B cell (primary cell): ENCODE measurements at regions not wholly inside any gene's neighbourhood (a gene's known extent, or its start where the extent isn't known, plus 50 kb on each side); places are given as distances from the start of the nearest gene placed in this dataset.

Experiments
- ATAC-seq: fragments of 200-7000 bp; cut with Tn5 transposase; one replicate; pipeline ENCODE4 v1.10.0; 2021; ENCODE audit warnings: low read depth, mild to moderate bottlenecking, moderate number of reproducible peaks, moderate library complexity
- CTCF ChIA-PET: fragments of 350-600 bp; sonication (Branson Sonifier 250); formaldehyde crosslinking; loops from one replicate; lab custom pipeline; 2021; ENCODE audit warnings: antibody characterized with exemption, inconsistent platforms; lab: Charles Lee
- POLR2A ChIA-PET: fragments of 350-600 bp; sonication (Branson Sonifier 250); formaldehyde crosslinking; loops from one replicate; lab custom pipeline; 2021; ENCODE audit warnings: antibody characterized with exemption; lab: Charles Lee
- DNase-seq: peaks from one replicate; pipeline ENCODE4 v3.0.0; 2013
- H2AFZ ChIP-seq: 2 replicates; pipeline ENCODE4 v1.6.1; 2012; ENCODE audit warnings: mild to moderate bottlenecking, low read depth, low read length; ENCODE audit not compliant: insufficient read depth, poor library complexity, severe bottlenecking
- H3K27ac ChIP-seq, 2 donors: 1 replicate in 1 of 2; 2 replicates in 1 of 2; pipeline ENCODE4 v1.5.1; 2012 to 2013; ENCODE audit warnings: low read length in 2 of 2, mild to moderate bottlenecking in 2 of 2, moderate library complexity in 1 of 2
- H3K27me3 ChIP-seq, 4 experiments: fragments of 200-600 bp in 1 of 4; sonication (generic) in 1 of 4; replicated peaks in 1 of 4; 1 replicate in 2 of 4; 2 replicates in 2 of 4; pipeline versions ENCODE4 v1.6.1 to v1.7.0; 2013 to 2016; ENCODE audit warnings: low read length in 3 of 4, mild to moderate bottlenecking in 2 of 4, mixed read lengths in 1 of 4, moderate library complexity in 1 of 4; ENCODE audit not compliant: insufficient read depth in 4 of 4, control insufficient read depth in 3 of 4; ENCODE audit errors: control extremely low read depth in 1 of 4
- H3K36me3 ChIP-seq, 2 experiments: replicated peaks in 1 of 2; 1 replicate in 1 of 2; 2 replicates in 1 of 2; pipeline versions ENCODE4 v1.6.1 to v1.7.1; 2013; ENCODE audit warnings: low read length in 1 of 2; ENCODE audit not compliant: insufficient read depth in 2 of 2, control insufficient read depth in 1 of 2; ENCODE audit errors: control extremely low read depth in 1 of 2, extremely low read depth in 1 of 2
- H3K4me1 ChIP-seq, 2 donors: fragments of 200-600 bp in 1 of 2; sonication (generic) in 1 of 2; 1 replicate in 1 of 2; 2 replicates in 1 of 2; pipeline versions ENCODE4 v1.5.1 to v1.6.1; 2013 to 2017; ENCODE audit warnings: low read length in 2 of 2; ENCODE audit not compliant: control insufficient read depth in 2 of 2, insufficient read depth in 2 of 2
- H3K4me2 ChIP-seq: replicated peaks from 2 replicates; pipeline ENCODE3; 2012; ENCODE audit warnings: mild to moderate bottlenecking, low read depth, low read length; ENCODE audit not compliant: poor library complexity, severe bottlenecking
- H3K4me3 ChIP-seq, 5 experiments: fragments of 200-600 bp in 1 of 5; sonication (generic) in 1 of 5; 1 replicate in 3 of 5; 2 replicates in 2 of 5; pipeline versions ENCODE4 v1.5.1 to v1.7.0; 2011 to 2016; ENCODE audit warnings: low read length in 4 of 5, mild to moderate bottlenecking in 4 of 5, low read depth in 2 of 5, control low read depth in 1 of 5, moderate library complexity in 1 of 5; ENCODE audit not compliant: insufficient read depth in 1 of 5; ENCODE audit errors: control extremely low read depth in 1 of 5, extremely low read depth in 1 of 5
- H3K79me2 ChIP-seq: fragments of 200-600 bp; sonication (generic); one replicate; pipeline ENCODE4 v1.6.0; 2016; ENCODE audit warnings: low read length; ENCODE audit not compliant: control insufficient read depth, insufficient read depth
- H3K9ac ChIP-seq: fragments of 200-600 bp; sonication (generic); 2 replicates; pipeline ENCODE4 v1.6.1; 2017; ENCODE audit warnings: mild to moderate bottlenecking, low read length, moderate library complexity
- H3K9me3 ChIP-seq, 3 donors: one replicate each; pipeline versions ENCODE4 v1.6.1 to v1.7.1; 2013; ENCODE audit warnings: low read length in 2 of 3; ENCODE audit not compliant: control insufficient read depth in 2 of 3, insufficient read depth in 1 of 3; ENCODE audit errors: control extremely low read depth in 1 of 3
- H4K20me1 ChIP-seq: 2 replicates; pipeline ENCODE4 v1.6.0; 2012; ENCODE audit warnings: mild to moderate bottlenecking, low read length; ENCODE audit not compliant: insufficient read depth, control insufficient read depth, poor library complexity, severe bottlenecking
- H3K27ac Mint-ChIP-seq: one replicate; pipeline ENCODE4 v1.8.0; 2021; ENCODE audit warnings: mixed read lengths
- H3K27me3 Mint-ChIP-seq: one replicate; pipeline ENCODE4 v1.8.0; 2021; ENCODE audit warnings: mixed read lengths
- H3K4me1 Mint-ChIP-seq: one replicate; pipeline ENCODE4 v1.8.0; 2021; ENCODE audit warnings: mixed read lengths
- H3K4me3 Mint-ChIP-seq: one replicate; pipeline ENCODE4 v1.8.0; 2021; ENCODE audit warnings: mixed read lengths
- H3K9me3 Mint-ChIP-seq: one replicate; pipeline ENCODE4 v1.8.0; 2022; ENCODE audit warnings: mixed read lengths; ENCODE audit not compliant: insufficient read depth
- CTCF ChIP-seq: fragments of 200-600 bp; IDR thresholded peaks from one replicate; pipeline ENCODE4 v1.8.0; 2022; ENCODE audit warnings: antibody characterized with exemption, mild to moderate bottlenecking
- EZH2 ChIP-seq: IDR thresholded peaks from 2 replicates; pipeline ENCODE4 v1.6.1; 2012; ENCODE audit warnings: borderline replicate concordance, low read depth, mild to moderate bottlenecking, moderate library complexity, low read length; ENCODE audit not compliant: insufficient read depth, poor library complexity, severe bottlenecking
- WGBS: methylation state at CpG from one replicate; pipeline ENCODE4 v1.1.5; 2013; ENCODE audit warnings: missing lambda C conversion rate; ENCODE audit not compliant: insufficient coverage; 5-methylcytosine and 5-hydroxymethylcytosine counted together
- intact Hi-C: fragments of 100-400 bp; cut with micrococcal nuclease; formaldehyde crosslinking; loops from one replicate; pipeline ENCODE4 v1.10.0; 2022

- no peak overlapping the region for H2AFZ ChIP-seq
- no CpG with 5 or more reads among the region's 1 CpG for WGBS
- H3K36me3 ChIP-seq: no peaks in the 10 kb centered on the region
- no peak overlapping the region for H3K4me2 ChIP-seq
- H3K27ac ChIP-seq: no peak overlapping the region
- Mint-ChIP-seq H3K9me3 (peaks cover 2% of the 10 kb centered on the region), H3K4me3 (no peak overlapping the region), H3K4me1 (no peaks in the 10 kb centered on the region), H3K27me3 (peaks cover 8% of the 10 kb centered on the region), H3K27ac (no peak overlapping the region)
- H3K79me2 ChIP-seq: no peaks in the 10 kb centered on the region
- intact Hi-C loops: no loop called here
- H3K9me3 ChIP-seq: no peaks in the 10 kb centered on the region
- POLR2A ChIA-PET: no interaction called here
- no peak overlapping the region for H3K4me3 ChIP-seq
- no peaks in the 10 kb centered on the region for H4K20me1 ChIP-seq
- CTCF ChIA-PET: no interaction called here
- no peaks in the 10 kb centered on the region for H3K27me3 ChIP-seq
- ATAC-seq (no peak), DNase-seq (no peak)
- H3K9ac ChIP-seq: no peak overlapping the region
- TF ChIP-seq CTCF: no peak
- no peak for TF ChIP-seq EZH2
- no peaks in the 10 kb centered on the region for H3K4me1 ChIP-seq
Measured at GRCh38 chr12:25764409-25764808, 194.1 kb upstream of the RASSF8 start.

GRCh38 chr12:25764892-25765291 lies 193.6 kb upstream of the RASSF8 start:
- Histone ChIP-seq H3K27ac (no peak overlapping the region), H3K4me3 (no peak overlapping the region), H3K4me2 (no peak overlapping the region), H3K9ac (no peak overlapping the region), H2AFZ (no peak overlapping the region), H3K79me2 (no peaks in the 10 kb centered on the region), H3K9me3 (no peaks in the 10 kb centered on the region), H3K27me3 (no peaks in the 10 kb centered on the region), H3K4me1 (no peaks in the 10 kb centered on the region), H3K36me3 (no peaks in the 10 kb centered on the region), H4K20me1 (no peaks in the 10 kb centered on the region)
- ATAC-seq: no peak
- no peak for TF ChIP-seq EZH2
- TF ChIP-seq CTCF: no peak
- POLR2A ChIA-PET: no interaction called here
- H3K4me1 Mint-ChIP-seq: no peaks in the 10 kb centered on the region
- peaks cover 2% of the 10 kb centered on the region for H3K9me3 Mint-ChIP-seq
- H3K27me3 Mint-ChIP-seq: peaks cover 8% of the 10 kb centered on the region
- no peak for DNase-seq
- intact Hi-C loops: no loop called here
- no CpG with 5 or more reads among the region's 3 CpGs for WGBS
- no peak overlapping the region for H3K27ac Mint-ChIP-seq
- CTCF ChIA-PET: no interaction called here
- H3K4me3 Mint-ChIP-seq: no peak overlapping the region
